GM12878 (cell line): ENCODE measurements at regions not wholly inside any gene's neighbourhood (a gene's known extent, or its start where the extent isn't known, plus 50 kb on each side); places are given as distances from the start of the nearest gene placed in this dataset.

Source experiments
- CREB1 ChIP-seq: IDR thresholded peaks from 2 replicates; pipeline ENCODE4 v1.6.1; 2012; ENCODE audit warnings: low read depth, mild to moderate bottlenecking, inconsistent platforms
- CREM ChIP-seq: IDR thresholded peaks from 2 replicates; pipeline ENCODE4 v1.6.1; 2014; ENCODE audit warnings: antibody characterized with exemption, low read depth
- FOXM1 ChIP-seq: IDR thresholded peaks from 2 replicates; pipeline ENCODE4 v1.6.1; 2012; ENCODE audit warnings: low read depth, mild to moderate bottlenecking, inconsistent platforms, low read length, moderate library complexity
- GATAD2B ChIP-seq: fragments of 450-650 bp; conservative IDR thresholded peaks from 2 replicates; pipeline ENCODE4 v1.6.1; 2017; ENCODE audit warnings: low read depth, mild to moderate bottlenecking, moderate library complexity
- MTA2 ChIP-seq: fragments of 450-650 bp; IDR thresholded peaks from 2 replicates; pipeline ENCODE4 v1.6.1; 2016; ENCODE audit warnings: low read depth, mild to moderate bottlenecking, moderate library complexity
- NFXL1 ChIP-seq: fragments of 450-650 bp; IDR thresholded peaks from 2 replicates; pipeline ENCODE4 v1.6.1; 2017; ENCODE audit warnings: antibody characterized with exemption, mild to moderate bottlenecking, borderline replicate concordance
- RB1 ChIP-seq: fragments of 450-650 bp; formaldehyde crosslinking; IDR thresholded peaks from 2 replicates; pipeline ENCODE4 v1.6.1; 2017; ENCODE audit warnings: mild to moderate bottlenecking, borderline replicate concordance
- SREBF1 ChIP-seq: IDR thresholded peaks from 2 replicates; pipeline ENCODE4 v1.6.1; 2012; ENCODE audit warnings: mild to moderate bottlenecking, low read length
- SRF ChIP-seq, 2 experiments: IDR thresholded peaks; 2 replicates each; pipeline ENCODE4 v1.6.1; 2011; ENCODE audit warnings: low read depth in 2 of 2, low read length in 2 of 2, mild to moderate bottlenecking in 1 of 2, moderate library complexity in 1 of 2
- ZNF622 ChIP-seq: fragments of 450-650 bp; IDR thresholded peaks from 2 replicates; pipeline ENCODE4 v1.6.1; 2017; ENCODE audit warnings: mild to moderate bottlenecking, inconsistent platforms
- TF ChIP-seq, protein P1 (sequence below): fragments of 450-650 bp; IDR thresholded peaks from 2 replicates; pipeline ENCODE4 v1.6.1; 2017; ENCODE audit warnings: mild to moderate bottlenecking, moderate library complexity
- TF ChIP-seq, protein P2 (sequence below): fragments of 450-650 bp; IDR thresholded peaks from 2 replicates; pipeline ENCODE4 v1.6.1; 2016; ENCODE audit warnings: mild to moderate bottlenecking
- TF ChIP-seq, protein P3 (sequence below): IDR thresholded peaks from 2 replicates; pipeline ENCODE4 v1.6.1; 2011; ENCODE audit warnings: mild to moderate bottlenecking, low read depth, low read length, moderate library complexity; ENCODE audit not compliant: insufficient replicate concordance

DNA sequence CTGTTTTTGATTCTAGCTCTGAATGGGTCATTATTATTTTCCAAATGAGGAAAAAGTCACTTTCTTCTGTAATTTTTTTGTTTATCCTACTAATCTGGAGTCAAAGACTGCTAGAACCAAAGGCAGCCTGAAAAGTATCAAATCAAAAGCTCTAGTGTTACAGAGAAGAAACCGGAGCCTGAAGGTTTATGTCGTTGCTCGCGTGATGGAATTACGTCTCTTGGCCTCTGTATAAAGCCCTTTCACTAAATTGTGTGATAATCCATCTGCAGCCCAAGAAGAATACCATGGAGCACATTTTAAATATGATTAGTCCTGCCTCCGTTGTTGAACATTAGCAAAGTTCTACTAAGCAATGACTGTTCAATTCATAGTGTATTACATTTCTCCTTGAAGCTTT lies 738.6 kb downstream of the C6orf118 start (continued):
- TF ChIP-seq, protein P1, sequence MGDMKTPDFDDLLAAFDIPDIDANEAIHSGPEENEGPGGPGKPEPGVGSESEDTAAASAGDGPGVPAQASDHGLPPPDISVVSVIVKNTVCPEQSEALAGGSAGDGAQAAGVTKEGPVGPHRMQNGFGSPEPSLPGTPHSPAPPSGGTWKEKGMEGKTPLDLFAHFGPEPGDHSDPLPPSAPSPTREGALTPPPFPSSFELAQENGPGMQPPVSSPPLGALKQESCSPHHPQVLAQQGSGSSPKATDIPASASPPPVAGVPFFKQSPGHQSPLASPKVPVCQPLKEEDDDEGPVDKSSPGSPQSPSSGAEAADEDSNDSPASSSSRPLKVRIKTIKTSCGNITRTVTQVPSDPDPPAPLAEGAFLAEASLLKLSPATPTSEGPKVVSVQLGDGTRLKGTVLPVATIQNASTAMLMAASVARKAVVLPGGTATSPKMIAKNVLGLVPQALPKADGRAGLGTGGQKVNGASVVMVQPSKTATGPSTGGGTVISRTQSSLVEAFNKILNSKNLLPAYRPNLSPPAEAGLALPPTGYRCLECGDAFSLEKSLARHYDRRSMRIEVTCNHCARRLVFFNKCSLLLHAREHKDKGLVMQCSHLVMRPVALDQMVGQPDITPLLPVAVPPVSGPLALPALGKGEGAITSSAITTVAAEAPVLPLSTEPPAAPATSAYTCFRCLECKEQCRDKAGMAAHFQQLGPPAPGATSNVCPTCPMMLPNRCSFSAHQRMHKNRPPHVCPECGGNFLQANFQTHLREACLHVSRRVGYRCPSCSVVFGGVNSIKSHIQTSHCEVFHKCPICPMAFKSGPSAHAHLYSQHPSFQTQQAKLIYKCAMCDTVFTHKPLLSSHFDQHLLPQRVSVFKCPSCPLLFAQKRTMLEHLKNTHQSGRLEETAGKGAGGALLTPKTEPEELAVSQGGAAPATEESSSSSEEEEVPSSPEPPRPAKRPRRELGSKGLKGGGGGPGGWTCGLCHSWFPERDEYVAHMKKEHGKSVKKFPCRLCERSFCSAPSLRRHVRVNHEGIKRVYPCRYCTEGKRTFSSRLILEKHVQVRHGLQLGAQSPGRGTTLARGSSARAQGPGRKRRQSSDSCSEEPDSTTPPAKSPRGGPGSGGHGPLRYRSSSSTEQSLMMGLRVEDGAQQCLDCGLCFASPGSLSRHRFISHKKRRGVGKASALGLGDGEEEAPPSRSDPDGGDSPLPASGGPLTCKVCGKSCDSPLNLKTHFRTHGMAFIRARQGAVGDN: no peak
- TF ChIP-seq GATAD2B (no peak), FOXM1 (no peak), CREB1 (no peak), SRF (IDR thresholded peaks at IDR 0.05; ENCODE audit: low read depth in 2 of 2, low read length in 2 of 2) (no peak), NFXL1 (no peak), RB1 (no peak), MTA2 (no peak), SREBF1 (no peak), CREM (no peak), ZNF622 (no peak)
- TF ChIP-seq, protein P2, sequence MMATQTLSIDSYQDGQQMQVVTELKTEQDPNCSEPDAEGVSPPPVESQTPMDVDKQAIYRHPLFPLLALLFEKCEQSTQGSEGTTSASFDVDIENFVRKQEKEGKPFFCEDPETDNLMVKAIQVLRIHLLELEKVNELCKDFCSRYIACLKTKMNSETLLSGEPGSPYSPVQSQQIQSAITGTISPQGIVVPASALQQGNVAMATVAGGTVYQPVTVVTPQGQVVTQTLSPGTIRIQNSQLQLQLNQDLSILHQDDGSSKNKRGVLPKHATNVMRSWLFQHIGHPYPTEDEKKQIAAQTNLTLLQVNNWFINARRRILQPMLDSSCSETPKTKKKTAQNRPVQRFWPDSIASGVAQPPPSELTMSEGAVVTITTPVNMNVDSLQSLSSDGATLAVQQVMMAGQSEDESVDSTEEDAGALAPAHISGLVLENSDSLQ: no peak
- TF ChIP-seq, protein P3, sequence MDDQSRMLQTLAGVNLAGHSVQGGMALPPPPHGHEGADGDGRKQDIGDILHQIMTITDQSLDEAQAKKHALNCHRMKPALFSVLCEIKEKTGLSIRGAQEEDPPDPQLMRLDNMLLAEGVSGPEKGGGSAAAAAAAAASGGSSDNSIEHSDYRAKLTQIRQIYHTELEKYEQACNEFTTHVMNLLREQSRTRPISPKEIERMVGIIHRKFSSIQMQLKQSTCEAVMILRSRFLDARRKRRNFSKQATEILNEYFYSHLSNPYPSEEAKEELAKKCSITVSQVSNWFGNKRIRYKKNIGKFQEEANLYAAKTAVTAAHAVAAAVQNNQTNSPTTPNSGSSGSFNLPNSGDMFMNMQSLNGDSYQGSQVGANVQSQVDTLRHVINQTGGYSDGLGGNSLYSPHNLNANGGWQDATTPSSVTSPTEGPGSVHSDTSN: no peak
